Epithelial cell of prostate (primary cell): ENCODE measurements at regions not wholly inside any gene's neighbourhood (a gene's known extent, or its start where the extent isn't known, plus 50 kb on each side); places are given as distances from the start of the nearest gene placed in this dataset.
A peak's percentile ranks its signal among the peaks of the same experiment; 100 is the strongest.
"Not testable (repeated sequence)": the region's sequence is repeated elsewhere in the genome, so short reads cannot be mapped to it uniquely, and the experiment has no call there.

Experiments
- DNase-seq: peaks from one replicate; pipeline ENCODE4 v3.0.0-alpha.2; 2011; ENCODE audit warnings: low read depth, low spot score
- H3K27ac ChIP-seq: fragments of 450-650 bp; 2 replicates; pipeline ENCODE4 v1.5.1; 2017; ENCODE audit warnings: mild to moderate bottlenecking

DNA sequence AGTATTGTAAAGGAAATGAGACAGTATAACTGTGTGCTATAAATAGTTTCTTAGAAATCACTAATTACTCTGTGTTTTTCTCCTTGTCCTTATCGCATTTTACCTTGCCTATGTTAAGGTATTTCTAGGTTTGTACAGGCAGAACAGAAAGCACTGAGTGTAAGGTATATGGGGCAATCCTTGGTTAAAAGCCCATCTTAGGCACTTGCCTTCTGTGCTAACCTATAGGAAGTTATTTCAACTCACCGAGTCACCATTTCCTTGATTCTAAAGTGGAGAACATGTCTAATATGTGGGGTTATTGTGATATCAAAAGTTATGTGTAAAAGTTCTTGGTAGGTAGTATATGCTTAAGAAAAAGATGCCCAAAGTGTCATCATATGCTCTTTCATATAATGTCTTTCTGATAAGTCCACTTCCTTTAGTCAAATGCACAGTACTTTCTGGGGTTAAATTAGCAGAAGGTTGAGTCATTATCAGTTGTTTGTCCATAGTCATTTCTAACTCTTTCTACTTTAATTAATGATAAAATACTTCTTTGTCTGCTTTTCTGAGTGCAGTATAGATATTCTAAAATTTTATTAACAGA is 276.4 kb downstream of the UTRN start:
- H3K27ac ChIP-seq: no peak overlapping the region
- DNase-seq: no peak

DNA sequence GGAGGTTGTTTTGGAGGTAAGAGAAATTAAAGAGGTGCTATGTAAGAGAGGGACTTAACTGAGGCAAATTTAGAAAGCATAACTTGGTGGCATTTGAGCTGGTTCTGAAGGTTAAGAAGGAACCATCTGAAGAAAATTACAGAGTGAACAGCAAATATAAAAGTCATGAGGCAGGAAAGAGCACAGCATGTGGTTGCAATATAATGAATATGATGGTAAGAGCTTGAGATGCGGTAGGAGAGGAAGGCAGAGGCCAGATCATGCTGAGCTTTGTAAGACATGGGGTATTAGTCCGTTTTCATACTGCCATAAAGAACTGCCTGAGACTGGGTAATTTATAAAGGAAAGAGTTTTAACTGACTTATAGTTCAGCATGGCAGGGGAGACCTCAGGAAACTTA is 279.1 kb downstream of the UTRN start:
- DNase-seq: no peak
- H3K27ac ChIP-seq: no peak overlapping the region

DNA sequence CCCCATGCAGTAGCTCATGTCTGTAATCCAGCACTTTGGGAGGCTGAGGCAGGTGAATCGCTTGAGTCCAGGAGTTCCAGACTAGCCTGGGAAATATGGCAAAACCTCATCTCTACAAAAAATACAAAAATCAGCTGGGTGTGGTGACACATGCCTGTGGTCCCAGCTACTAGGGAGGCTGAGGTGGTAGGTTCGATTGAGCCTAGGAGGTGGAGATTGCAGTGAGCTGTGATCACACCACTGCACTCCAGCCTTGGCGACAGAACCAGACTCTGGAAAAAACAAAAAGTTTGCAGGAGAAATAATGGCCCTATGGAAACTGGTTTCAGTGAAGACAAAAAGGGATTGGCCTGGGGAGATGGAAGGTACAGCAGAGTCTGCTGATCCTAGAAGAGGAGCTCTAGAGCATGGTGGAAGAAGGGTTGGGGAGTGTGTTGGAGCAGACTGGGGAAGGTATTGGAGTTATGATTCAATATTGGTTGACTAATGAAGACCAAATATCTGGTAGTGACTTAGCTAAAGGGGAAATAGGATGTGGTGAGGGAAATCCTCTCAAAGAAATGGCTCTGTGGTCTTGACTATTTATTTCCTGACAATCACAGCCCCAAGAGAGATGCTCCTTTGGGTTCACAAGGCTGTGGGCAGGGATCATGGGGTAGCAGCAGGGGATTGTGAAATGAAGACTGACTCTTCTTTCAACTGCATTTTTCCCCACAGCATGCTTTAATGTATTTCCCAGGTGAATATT is 281.9 kb downstream of the UTRN start:
- DNase-seq: no peak
- H3K27ac ChIP-seq: no peak overlapping the region

DNA sequence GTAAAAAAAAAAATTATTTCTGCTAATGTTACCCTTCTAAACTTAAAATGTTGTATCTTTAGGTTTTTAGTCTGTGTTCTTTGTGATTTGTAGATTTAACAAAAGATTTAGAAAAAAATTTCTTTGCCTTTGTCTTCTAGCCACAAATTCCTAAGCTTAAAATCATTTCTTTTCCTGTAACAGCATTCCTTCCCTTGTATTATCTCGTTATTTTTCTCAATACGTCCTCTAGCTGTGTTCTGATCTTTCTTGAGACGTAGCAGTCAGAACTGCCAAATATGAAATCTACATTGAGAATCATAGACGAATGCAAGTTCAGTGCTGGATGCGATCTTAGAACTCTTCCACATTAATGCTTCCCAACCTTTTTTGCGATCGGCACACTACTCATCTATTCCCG is 283.1 kb downstream of the UTRN start:
- DNase-seq: no peak
- no peak overlapping the region for H3K27ac ChIP-seq

DNA sequence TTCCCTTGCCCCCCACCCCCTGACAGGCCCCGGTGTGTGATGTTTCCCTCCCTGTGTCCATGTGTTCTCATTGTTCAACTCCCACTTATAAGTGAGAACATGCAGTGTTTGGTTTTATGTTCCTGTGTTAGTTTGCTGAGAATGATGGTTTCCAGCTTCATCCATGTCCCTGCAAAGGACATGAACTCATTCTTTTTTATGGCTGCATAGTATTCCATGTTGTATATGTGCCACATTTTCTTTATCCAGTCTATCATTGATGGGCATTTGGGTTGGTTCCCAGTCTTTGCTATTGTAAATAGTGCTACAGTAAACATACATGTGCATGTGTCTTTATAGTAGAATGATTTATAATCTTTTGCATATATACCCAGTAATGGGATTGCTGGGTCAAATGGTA is 287.4 kb downstream of the UTRN start:
- DNase-seq, H3K27ac ChIP-seq: not testable (repeated sequence)

DNA sequence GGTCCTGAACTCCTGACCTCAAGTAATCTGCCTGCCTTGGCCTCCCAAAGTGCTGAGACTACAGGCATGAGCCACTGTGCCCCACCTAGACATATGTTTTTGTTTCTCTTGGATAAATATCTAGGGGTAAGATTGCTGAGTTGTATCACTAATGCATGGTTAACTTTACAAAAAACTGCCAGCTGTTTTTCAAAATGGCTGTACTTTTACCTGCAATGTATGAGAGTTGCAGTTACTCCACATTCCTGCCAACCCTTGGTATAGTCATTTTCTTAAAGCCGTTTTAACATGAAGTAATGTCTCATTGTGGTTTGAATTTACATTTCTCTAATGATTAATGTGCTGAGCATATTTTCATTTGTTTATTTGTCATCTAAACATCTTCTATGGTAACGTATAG is 289.7 kb downstream of the UTRN start:
- peak; percentile 14 for DNase-seq
- H3K27ac ChIP-seq: no peak overlapping the region

DNA sequence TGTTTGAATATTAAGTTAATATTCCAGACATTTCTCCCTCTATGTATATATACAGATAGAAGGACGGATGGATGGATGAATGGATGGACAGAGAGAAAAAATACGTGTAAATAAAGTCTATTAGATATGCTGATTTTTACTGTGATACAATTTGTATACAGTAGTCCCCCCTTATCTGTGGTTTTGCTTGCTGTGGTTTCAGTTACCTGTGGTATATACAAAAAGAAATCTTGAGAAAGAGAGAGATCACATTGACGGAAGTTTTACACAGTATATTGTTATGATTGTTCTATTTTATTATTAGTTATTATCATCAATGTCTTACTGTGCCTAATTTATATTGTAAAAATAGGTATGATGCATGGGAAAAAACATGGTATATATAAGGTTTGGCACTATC is 290.2 kb downstream of the UTRN start:
- no peak for DNase-seq
- H3K27ac ChIP-seq: no peak overlapping the region

DNA sequence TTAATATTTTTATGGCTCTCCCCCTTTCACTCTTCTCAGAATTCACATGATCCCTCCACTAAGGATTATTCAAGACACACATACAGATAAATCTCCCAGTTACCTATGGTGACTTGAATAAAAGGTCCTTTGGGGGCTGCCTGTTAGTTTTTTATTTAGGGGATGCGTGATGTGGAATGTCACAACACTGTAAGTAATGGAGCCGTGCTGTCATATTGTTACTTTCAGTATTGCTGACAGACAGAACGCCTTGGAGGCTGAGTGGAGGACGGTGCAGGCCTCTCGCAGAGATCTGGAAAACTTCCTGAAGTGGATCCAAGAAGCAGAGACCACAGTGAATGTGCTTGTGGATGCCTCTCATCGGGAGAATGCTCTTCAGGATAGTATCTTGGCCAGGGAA is 291.7 kb downstream of the UTRN start:
- no peak for DNase-seq

DNA sequence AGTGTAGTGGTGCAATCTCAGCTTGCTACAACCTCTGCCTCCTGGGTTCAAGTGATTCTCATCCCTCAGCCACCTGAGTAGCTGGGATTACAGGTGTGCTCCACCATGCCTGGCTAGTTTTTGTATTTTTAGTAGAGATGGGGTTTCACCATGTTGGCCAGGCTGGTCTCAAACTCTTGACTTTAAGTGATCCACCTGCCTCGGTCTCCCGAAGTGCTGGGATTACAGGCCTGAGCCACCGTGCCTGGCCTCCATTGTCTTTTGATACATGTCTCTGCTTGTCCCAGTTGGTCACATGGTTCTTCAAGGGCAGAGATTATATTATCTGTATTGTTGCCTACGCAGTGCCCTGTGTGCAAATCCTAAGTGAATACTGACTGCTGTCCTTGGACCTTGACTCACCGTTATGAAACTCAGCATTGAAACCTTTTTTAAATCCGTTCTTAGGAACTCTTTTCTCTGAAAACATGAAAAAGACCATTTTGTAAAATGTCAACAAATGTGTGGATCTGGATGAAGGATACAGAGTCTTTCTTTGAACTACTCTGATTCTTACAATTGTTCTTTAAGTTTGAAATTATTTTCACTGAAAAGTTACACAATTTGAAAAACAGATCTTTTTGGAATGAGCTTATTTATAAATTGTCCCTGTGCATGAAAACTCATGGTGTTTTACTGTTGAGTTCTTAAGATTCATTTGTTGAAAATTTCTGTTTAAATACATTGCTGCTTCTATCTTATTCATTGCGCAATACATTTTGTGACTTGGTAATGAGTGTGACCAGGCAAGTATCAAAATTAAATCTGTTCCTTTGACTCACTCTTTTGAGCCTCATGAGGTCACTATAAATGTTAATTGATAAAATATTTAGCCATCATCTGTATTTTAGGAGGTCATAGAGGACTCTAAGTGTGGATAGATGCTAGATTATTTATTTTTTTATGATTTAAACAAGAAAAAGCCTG is 293.5 kb downstream of the UTRN start:
- no peak for DNase-seq
- H3K27ac ChIP-seq: no peak overlapping the region

More for the DNA sequence above, 291.7 kb downstream of the UTRN start:
- no peak overlapping the region for H3K27ac ChIP-seq

DNA sequence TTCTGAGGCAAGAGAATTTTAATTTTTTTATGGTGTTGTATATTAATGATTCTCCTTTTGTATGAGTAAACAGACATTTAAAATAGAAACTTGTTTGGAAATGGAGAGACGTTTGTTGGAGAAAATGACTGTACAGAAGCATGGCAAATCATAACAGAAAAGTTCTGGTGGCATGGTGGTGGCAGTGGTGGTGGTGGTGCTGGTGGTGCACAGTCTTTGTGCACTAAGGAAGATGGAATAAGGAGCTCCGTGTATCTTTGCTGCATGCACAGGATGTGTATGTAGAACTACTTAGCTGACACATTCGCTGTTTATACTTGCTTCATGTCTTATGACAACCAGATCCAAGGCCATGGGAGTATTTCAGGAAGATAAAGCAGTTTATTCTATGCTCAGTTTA is 294.9 kb downstream of the UTRN start:
- H3K27ac ChIP-seq: no peak overlapping the region
- no peak for DNase-seq

DNA sequence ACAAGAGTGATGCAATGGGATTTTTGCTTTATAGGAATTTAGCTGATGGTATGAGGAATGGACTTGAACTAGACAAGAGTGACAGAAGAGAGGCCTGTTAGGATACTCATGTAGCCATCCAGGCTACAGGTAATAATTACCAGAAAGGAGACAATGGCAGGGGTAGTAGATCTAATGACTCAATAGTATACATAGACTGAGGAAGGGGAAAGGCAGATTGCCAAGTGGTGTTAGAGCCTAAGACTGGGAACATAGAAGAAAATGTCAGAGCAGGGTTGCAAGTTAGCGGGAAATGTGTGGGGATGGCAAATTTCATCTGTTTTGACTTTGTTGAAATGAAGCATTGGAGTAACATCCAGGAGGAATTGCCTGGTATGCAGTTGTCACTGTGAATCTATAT is 295.6 kb downstream of the UTRN start:
- no peak for DNase-seq

DNA sequence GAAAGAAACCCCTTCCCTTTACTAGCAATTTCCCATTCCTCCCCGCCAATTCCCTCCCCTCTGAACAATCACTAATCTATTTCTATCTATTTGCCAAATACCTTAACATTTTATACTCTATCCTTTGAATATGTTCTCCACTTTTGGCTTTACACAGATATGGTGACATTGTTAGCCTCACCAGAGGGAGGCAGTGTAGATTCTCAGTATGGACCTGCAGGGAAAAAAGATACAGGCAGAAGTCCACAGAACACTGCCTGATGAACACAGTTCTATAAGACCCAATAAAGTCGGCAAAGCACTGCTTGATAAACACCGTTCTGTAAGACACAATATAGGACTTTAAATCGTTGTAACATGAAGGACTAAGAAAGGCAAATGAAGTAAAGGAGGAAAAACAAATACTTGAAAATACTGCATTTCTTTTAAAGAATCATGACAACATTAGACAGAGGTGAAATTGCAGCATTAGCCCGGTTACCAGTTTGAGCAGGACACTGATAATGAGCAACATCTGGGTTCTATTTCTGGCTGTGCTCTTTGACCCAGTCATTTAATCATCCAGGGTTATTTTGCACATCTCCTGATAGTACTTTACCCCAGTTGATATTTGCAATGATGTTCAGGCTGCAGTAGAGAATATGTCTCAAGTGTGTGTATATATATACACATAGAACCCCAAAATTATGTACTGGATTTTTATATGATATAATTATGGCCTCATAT is 296.8 kb downstream of the UTRN start:
- no peak for DNase-seq

More for the DNA sequence above, 295.6 kb downstream of the UTRN start:
- H3K27ac ChIP-seq: no peak overlapping the region

DNA sequence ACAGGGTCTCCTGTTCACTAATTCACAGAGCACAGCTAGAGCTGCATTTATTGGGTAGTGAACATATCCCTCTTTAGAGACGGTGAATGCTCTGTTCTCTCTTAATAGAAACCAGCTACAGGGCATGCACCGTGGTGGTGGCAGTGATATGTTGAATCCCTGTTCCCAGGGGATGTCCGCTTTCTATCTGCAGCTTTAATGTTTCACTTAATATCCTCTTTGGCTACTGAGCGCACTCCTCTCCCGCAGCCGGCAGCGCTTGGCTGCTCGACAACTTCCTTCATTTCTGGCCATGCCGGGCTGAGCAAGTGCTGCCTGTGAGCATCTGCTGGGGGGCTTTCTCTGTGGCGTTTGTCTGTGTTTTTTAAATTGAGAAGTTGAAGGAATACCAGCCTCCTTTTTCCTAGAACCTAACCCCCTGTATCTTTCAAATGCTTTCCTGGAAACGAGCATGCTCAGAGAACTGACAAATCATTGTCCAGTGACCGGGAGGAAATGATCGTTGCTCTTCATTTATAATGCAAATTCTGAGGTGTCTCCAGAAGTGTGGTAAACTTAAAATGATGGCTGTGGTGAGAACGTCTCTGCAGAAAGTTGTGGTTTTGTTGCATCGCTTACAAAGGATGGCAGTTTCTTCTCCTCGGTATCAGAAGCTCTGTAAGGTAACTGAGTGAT is 297.9 kb downstream of the UTRN start:
- no peak overlapping the region for H3K27ac ChIP-seq
- DNase-seq: no peak

More for the DNA sequence above, 296.8 kb downstream of the UTRN start:
- H3K27ac ChIP-seq: no peak overlapping the region

DNA sequence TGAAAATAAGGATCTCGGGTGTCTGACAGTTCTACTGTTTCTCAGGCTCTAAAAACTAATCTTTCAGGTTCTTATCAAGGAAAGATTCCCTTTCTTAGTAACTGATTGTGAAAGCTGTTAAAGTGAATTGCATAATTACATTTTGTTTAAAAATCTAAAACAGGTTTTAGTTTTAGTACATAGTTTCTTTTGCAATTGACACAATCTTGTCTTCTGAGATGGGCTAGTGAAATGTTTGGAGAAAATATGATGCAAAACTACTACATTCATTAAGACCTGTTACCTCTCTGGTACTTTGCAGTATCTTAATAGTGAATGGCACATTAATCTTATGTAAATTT is 298.4 kb downstream of the UTRN start:
- no peak overlapping the region for H3K27ac ChIP-seq
- DNase-seq: no peak

DNA sequence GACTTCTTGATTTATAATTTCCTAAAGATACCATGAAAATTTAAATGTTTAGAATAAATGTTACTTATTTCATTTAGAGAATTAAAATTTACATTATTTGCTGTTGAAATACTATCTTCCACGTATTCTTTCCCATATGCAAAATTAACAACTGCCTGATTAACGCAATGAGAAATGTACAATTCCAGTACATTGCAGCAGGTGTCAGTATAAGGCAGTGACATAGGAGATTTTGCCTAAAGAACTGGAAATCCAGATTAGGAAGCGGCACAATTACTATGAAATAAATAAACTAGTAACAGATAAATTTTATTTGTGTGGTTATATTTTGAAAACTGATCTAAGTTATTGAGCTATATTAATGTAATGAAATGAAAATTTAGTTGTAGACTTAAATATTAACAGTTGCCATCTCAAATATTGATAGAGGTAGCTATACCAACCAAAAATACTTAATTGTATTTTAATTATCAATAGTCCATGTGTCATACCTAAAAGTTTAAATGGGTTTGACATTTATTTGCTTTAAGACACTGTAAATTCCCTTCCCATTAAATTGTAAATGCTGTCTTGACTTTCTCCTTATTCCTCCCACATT is 300.2 kb downstream of the UTRN start:
- no peak overlapping the region for H3K27ac ChIP-seq
- no peak for DNase-seq

DNA sequence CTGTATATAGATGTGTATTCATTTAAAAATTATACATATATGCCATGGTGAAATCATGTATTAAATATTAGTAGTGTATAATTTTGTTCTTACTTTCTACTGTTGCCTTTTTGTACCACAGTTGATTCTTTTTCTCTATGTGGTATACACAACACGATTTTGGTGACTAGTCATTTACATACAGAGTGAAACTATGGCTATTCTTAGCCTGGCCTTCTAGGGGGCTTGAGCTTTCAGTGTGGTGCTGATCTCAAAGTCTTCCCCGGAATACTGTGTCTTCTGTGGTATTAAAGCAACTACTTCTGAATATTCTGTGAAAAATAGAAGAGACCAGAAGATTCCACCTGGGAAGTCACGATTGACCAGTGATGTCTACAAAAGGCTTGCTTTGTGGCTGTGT is 301.9 kb downstream of the UTRN start:
- H3K27ac ChIP-seq: no peak overlapping the region

DNA sequence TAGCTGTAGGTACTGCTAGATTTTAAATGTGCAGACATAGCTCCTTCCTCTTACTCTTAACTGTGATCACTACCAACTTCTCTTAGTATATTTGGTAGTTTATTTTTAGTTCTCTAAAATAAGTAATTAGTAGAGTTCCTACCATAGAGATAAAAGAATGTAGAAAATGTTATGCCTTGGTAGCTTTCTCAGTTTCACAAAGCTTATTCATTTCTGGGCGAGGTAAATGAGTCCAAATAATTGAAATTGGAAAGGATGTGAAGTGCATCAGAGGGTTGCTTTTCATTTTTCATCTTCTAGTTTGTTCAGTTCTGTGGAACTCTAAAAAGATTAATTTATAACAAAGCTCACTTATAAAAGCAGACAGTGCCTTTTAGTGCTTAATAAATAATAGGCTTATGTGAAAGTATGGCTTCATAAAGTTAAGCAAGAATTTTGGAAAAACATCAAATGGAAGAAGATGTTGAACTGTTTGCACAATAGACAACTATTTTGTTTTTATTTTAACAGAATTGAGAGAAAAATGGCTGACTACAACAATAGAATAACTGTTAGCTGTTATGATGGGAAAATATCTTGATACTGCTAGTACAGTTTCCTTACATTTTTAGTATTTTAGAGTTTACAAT is 303.7 kb downstream of the UTRN start:
- DNase-seq: no peak
- no peak overlapping the region for H3K27ac ChIP-seq

More for the DNA sequence above, 301.9 kb downstream of the UTRN start:
- DNase-seq: no peak

DNA sequence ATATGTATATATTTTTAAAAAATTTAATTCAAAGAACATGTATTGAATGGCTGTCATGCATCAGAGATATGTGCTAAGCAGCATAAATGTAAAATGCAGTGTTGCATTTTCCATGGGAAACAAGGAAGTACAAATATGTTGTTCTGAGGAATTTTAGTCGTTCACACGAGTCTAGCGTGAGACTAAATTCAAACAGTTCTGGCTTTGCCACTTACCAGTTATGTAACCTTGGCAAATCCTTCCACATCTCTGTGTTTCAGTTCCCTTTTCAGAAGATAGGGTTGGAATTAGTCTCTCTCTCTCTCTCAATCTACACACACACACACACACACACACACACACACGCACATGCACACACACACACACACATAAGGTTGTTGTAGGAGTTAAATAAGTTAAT is 305.4 kb downstream of the UTRN start:
- no peak overlapping the region for H3K27ac ChIP-seq
- DNase-seq: no peak

DNA sequence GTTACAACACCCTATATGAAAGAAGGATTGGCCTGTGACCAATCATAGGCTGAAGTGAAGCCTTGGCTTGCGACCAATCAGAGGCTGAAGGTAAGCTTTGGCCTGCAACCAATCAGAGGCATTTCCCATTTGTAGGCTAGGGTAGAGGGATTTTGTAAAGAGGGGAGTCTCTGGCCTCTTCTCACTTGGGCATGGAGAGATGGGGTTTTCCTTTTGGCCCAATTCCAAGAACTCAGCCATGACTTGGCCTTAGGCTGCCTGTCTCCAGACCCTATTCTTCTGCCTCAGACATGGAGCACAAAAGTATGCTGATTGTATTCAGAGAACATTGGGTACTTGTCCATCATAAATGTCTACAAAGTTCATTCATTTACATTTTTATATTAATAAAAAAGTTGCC is 308.3 kb downstream of the UTRN start:
- DNase-seq: no peak
- H3K27ac ChIP-seq: no peak overlapping the region
